SK-N-MC (cell line): ENCODE measurements at regions not wholly inside any gene's neighbourhood (a gene's known extent, or its start where the extent isn't known, plus 50 kb on each side); places are given as distances from the start of the nearest gene placed in this dataset.

ENCODE experiments used
- EZH2 ChIP-seq: fragments of 200-600 bp; sonication (generic); IDR thresholded peaks from one replicate; pipeline ENCODE4 v1.6.1; 2017; ENCODE audit warnings: antibody characterized with exemption
- FOXP2 ChIP-seq: optimal IDR thresholded peaks from 2 replicates; pipeline ENCODE3; 2011; ENCODE audit warnings: mild to moderate bottlenecking, moderate library complexity; ENCODE audit not compliant: insufficient read depth; ENCODE audit errors: extremely low read length, control extremely low read depth
- POLR2AphosphoS5 ChIP-seq: IDR thresholded peaks from 2 replicates; pipeline ENCODE4 v1.6.1; 2012; ENCODE audit warnings: mild to moderate bottlenecking, low read depth, low read length, borderline replicate concordance

DNA sequence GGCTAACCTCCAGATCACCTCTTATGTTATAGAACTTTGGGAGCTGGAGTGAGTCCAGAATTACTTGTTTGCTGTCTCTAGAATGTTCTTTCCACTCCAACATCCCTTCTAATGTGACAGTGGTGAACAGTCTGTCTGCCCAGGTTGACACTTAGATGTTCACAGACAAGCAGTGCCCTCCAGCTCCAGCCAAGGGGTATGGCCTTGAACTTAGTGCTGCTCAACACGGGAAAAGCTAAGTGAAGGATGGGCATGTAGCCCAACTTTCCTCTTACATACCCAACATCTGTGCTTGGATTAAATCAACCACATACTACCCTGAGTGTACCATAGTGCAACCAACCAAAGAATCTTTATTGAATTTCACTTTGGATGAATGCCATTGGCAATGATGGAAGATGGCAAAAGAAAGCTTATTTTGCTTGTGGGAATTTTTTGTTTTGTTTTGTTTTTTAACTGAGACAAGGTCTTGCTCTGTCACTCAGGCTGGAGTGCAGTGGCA is 201.2 kb downstream of the NXNL2 start:
- TF ChIP-seq POLR2AphosphoS5 (no peak), EZH2 (no peak), FOXP2 (no peak)
